HepG2 (cell line): ENCODE measurements at regions not wholly inside any gene's neighbourhood (a gene's known extent, or its start where the extent isn't known, plus 50 kb on each side); places are given as distances from the start of the nearest gene placed in this dataset.

Source experiments
- ATAC-seq: fragments of 200-7000 bp; cut with Tn5 transposase; 3 replicates; pipeline ENCODE4 v1.9.1; 2020; ENCODE audit warnings: mild to moderate bottlenecking, moderate library complexity
- BruUV-seq: library from RNA; stranded (reverse); fragments of 400-500 nt; replicated peaks from 2 replicates; lab custom pipeline; 2021; lab: Mats Ljungman, UMichigan
- CTCF ChIA-PET: fragments of 300-600 bp; formaldehyde crosslinking; extraction: SDS; loops from one replicate; lab custom pipeline; 2021; ENCODE audit warnings: low total read pairs, inconsistent platforms, low intra/inter-chr PET ratio; lab: Yijun Ruan, JAX
- POLR2A ChIA-PET: fragments of 350-600 bp; sonication (Branson Sonifier 250); formaldehyde crosslinking; loops from one replicate; lab custom pipeline; 2020; ENCODE audit warnings: antibody characterized with exemption, inconsistent platforms; lab: Yijun Ruan, JAX
- DNase-seq: peaks from one replicate; pipeline ENCODE4 v3.0.0-alpha.2; 2015; ENCODE audit warnings: low spot score
- FAIRE-seq: peaks from 3 replicates; lab custom pipeline; 2011; peaks lifted over from hg19 to GRCh38; lab: Jason Lieb, UNC
- H2AFZ ChIP-seq: one replicate; pipeline ENCODE4 v1.6.1; 2011; ENCODE audit warnings: low read length, inconsistent platforms
- H3K27ac ChIP-seq: fragments of 300-600 bp; 3 replicates; pipeline ENCODE4 v1.8.0; 2011; ENCODE audit warnings: mixed run types, mild to moderate bottlenecking, mixed read lengths, low read length, inconsistent platforms; ENCODE audit not compliant: insufficient read depth; ENCODE audit errors: extremely low read length
- H3K27me3 ChIP-seq, 2 experiments: fragments of 200-600 bp in 1 of 2; 2 replicates in 1 of 2; 3 replicates in 1 of 2; pipeline versions ENCODE4 v1.6.0 to v1.8.0; 2011; ENCODE audit warnings: low read length in 2 of 2, mild to moderate bottlenecking in 2 of 2, moderate library complexity in 2 of 2, inconsistent platforms in 1 of 2; ENCODE audit not compliant: insufficient read depth in 2 of 2, control insufficient read depth in 1 of 2
- H3K36me3 ChIP-seq, 2 experiments: fragments of 200-600 bp in 1 of 2; replicated peaks in 1 of 2; 2 replicates in 1 of 2; 3 replicates in 1 of 2; pipeline versions ENCODE4 v1.5.1 to v1.8.0; 2011; ENCODE audit warnings: low read length in 2 of 2, inconsistent platforms in 1 of 2; ENCODE audit not compliant: insufficient read depth in 2 of 2, control insufficient read depth in 1 of 2
- H3K4me1 ChIP-seq: 2 replicates; pipeline ENCODE4 v1.5.1; 2012; ENCODE audit warnings: low read length, inconsistent platforms; ENCODE audit not compliant: insufficient read depth
- H3K4me2 ChIP-seq: 2 replicates; pipeline ENCODE4 v1.6.0; 2011; ENCODE audit warnings: low read depth, low read length, inconsistent platforms
- H3K4me3 ChIP-seq, 3 experiments: fragments of 200-600 bp in 1 of 3; sonication (generic), shearing (Covaris generic) in 1 of 3; replicated peaks in 1 of 3; 2 replicates each; pipeline ENCODE4 v1.5.1; 2011 to 2016; ENCODE audit warnings: low read length in 3 of 3, inconsistent platforms in 2 of 3, low read depth in 2 of 3, mild to moderate bottlenecking in 2 of 3, control low read depth in 1 of 3, mixed read lengths in 1 of 3; ENCODE audit not compliant: insufficient read depth in 1 of 3
- H3K79me2 ChIP-seq: one replicate; pipeline ENCODE4 v1.6.1; 2011; ENCODE audit warnings: low read length, inconsistent platforms; ENCODE audit not compliant: insufficient read depth
- H3K9ac ChIP-seq: 2 replicates; pipeline ENCODE4 v1.6.0; 2011; ENCODE audit warnings: mild to moderate bottlenecking, low read depth, low read length, inconsistent platforms; ENCODE audit not compliant: insufficient read depth
- H3K9me3 ChIP-seq: 2 replicates; pipeline ENCODE4 v1.5.1; 2012; ENCODE audit warnings: mild to moderate bottlenecking, low read length
- H4K20me1 ChIP-seq: 2 replicates; pipeline ENCODE4 v1.6.0; 2011; ENCODE audit warnings: inconsistent platforms, mild to moderate bottlenecking, low read length, moderate library complexity; ENCODE audit not compliant: insufficient read depth
- DNMT1 ChIP-seq: sonication (generic); formaldehyde crosslinking; IDR thresholded peaks from 2 replicates; pipeline ENCODE4 v1.5.1; 2020; ENCODE audit warnings: mild to moderate bottlenecking, missing genetic modification reagents
- KAT7 ChIP-seq: IDR thresholded peaks from 2 replicates; pipeline ENCODE4 v1.6.1; 2018; ENCODE audit warnings: borderline replicate concordance, missing compliant biosample characterization
- KDM5A ChIP-seq: fragments of 200-600 bp; sonication (generic); IDR thresholded peaks from 2 replicates; pipeline ENCODE4 v1.7.0; 2018; ENCODE audit warnings: antibody characterized with exemption, mild to moderate bottlenecking, low read length, borderline replicate concordance
- NR3C1 ChIP-seq: sonication (generic); formaldehyde crosslinking; IDR thresholded peaks from 2 replicates; pipeline ENCODE4 v1.4.0; 2020; ENCODE audit warnings: missing genetic modification reagents
- RORA ChIP-seq: sonication (generic); formaldehyde crosslinking; IDR thresholded peaks from 2 replicates; pipeline ENCODE4 v1.5.0; 2020; ENCODE audit warnings: mild to moderate bottlenecking, missing genetic modification reagents, moderate library complexity
- SNAPC2 ChIP-seq: sonication (generic); formaldehyde crosslinking; IDR thresholded peaks from 2 replicates; pipeline ENCODE4 v1.8.1; 2022; ENCODE audit warnings: mild to moderate bottlenecking, missing genetic modification reagents
- THAP11 ChIP-seq: IDR thresholded peaks from 2 replicates; pipeline ENCODE4 v1.6.1; 2016; ENCODE audit warnings: missing biosample characterization, missing genetic modification reagents
- YEATS2 ChIP-seq: sonication (generic); formaldehyde crosslinking; IDR thresholded peaks from 2 replicates; pipeline ENCODE4 v1.4.0; 2020; ENCODE audit warnings: missing genetic modification reagents, borderline replicate concordance
- ZFX ChIP-seq: sonication (generic); formaldehyde crosslinking; IDR thresholded peaks from 2 replicates; pipeline ENCODE4 v1.4.0; 2020; ENCODE audit warnings: mild to moderate bottlenecking, low read depth, missing genetic modification reagents, moderate library complexity
- ZMAT3 ChIP-seq: sonication (generic); formaldehyde crosslinking; conservative IDR thresholded peaks from 2 replicates; pipeline ENCODE4 v1.7.0; 2021; ENCODE audit warnings: missing genetic modification reagents
- ZNF383 ChIP-seq: sonication (generic); formaldehyde crosslinking; IDR thresholded peaks from 2 replicates; pipeline ENCODE4 v1.4.0; 2020; ENCODE audit warnings: missing genetic modification reagents, mild to moderate bottlenecking, borderline replicate concordance
- ZNF530 ChIP-seq: sonication (generic); formaldehyde crosslinking; IDR thresholded peaks from 2 replicates; pipeline ENCODE4 v1.5.0; 2020; ENCODE audit warnings: low read depth, mild to moderate bottlenecking, missing genetic modification reagents
- ZNF780A ChIP-seq: sonication (generic); formaldehyde crosslinking; IDR thresholded peaks from 2 replicates; pipeline ENCODE4 v1.8.0; 2022; ENCODE audit warnings: mild to moderate bottlenecking, missing genetic modification reagents, moderate library complexity
- ZNF781 ChIP-seq: sonication (generic); formaldehyde crosslinking; IDR thresholded peaks from 2 replicates; pipeline ENCODE4 v1.5.1; 2020; ENCODE audit warnings: borderline replicate concordance, mild to moderate bottlenecking, missing genetic modification reagents; ENCODE audit errors: not compliant biosample characterization
- WGBS: methylation state at CpG from one replicate; pipeline ENCODE4 v1.1.6; 2017; ENCODE audit warnings: low lambda C conversion rate; 5-methylcytosine and 5-hydroxymethylcytosine counted together
- in situ Hi-C: cut with HindIII; loops from 2 replicates; pipeline ENCODE4 v1.10.0; 2017; ENCODE audit warnings: low pct_unique_long_range_greater_than_20kb; ENCODE audit not compliant: extremely low pct_ligation_motif_present
- intact Hi-C: fragments of 100-400 bp; cut with micrococcal nuclease; formaldehyde crosslinking; loops from one replicate; pipeline ENCODE4 v1.10.0; 2022; ENCODE audit not compliant: unreplicated experiment
- TF ChIP-seq, protein P1 (sequence below), 2 experiments: IDR thresholded peaks; 2 replicates each; pipeline ENCODE4 v1.6.1; 2011 to 2012; ENCODE audit warnings: low read length in 2 of 2, borderline replicate concordance in 1 of 2, low read depth in 1 of 2, mild to moderate bottlenecking in 1 of 2, moderate library complexity in 1 of 2

DNA sequence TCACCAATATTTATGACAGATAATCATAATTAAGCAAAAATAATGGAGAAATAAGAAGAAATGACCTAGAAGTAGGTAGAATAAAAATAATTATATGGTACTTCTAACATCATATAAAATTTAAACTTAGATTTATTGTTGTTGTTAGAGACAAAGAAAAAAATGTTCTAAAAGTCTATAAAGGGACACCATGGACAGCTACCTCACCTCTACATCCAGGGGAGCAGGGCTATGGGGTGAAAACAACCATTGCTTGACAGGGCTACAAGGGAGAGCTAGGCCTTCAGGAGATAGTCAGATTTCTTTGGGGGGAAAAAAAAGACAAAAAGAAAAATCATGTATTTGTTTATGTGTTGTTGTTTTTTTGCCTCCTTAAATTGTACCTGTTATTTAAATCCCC is 841.9 kb downstream of the VGLL3 start:
- Histone ChIP-seq H3K27ac (no peak overlapping the region), H4K20me1 (no peaks in the 10 kb centered on the region), H3K27me3 (no peaks in the 10 kb centered on the region), H3K4me3 (no peak overlapping the region), H2AFZ (no peak overlapping the region), H3K9ac (no peak overlapping the region), H3K4me2 (no peak overlapping the region), H3K4me1 (no peaks in the 10 kb centered on the region), H3K9me3 (no peaks in the 10 kb centered on the region), H3K79me2 (no peaks in the 10 kb centered on the region), H3K36me3 (no peaks in the 10 kb centered on the region)
- POLR2A ChIA-PET: no interaction called here
- ATAC-seq (no peak), DNase-seq (no peak), FAIRE-seq (no peak)
- in situ Hi-C loops: no loop called here
- BruUV-seq: no TSS peak
- intact Hi-C loops: no loop called here
- no peak for TF ChIP-seq KDM5A
- TF ChIP-seq, protein P1, sequence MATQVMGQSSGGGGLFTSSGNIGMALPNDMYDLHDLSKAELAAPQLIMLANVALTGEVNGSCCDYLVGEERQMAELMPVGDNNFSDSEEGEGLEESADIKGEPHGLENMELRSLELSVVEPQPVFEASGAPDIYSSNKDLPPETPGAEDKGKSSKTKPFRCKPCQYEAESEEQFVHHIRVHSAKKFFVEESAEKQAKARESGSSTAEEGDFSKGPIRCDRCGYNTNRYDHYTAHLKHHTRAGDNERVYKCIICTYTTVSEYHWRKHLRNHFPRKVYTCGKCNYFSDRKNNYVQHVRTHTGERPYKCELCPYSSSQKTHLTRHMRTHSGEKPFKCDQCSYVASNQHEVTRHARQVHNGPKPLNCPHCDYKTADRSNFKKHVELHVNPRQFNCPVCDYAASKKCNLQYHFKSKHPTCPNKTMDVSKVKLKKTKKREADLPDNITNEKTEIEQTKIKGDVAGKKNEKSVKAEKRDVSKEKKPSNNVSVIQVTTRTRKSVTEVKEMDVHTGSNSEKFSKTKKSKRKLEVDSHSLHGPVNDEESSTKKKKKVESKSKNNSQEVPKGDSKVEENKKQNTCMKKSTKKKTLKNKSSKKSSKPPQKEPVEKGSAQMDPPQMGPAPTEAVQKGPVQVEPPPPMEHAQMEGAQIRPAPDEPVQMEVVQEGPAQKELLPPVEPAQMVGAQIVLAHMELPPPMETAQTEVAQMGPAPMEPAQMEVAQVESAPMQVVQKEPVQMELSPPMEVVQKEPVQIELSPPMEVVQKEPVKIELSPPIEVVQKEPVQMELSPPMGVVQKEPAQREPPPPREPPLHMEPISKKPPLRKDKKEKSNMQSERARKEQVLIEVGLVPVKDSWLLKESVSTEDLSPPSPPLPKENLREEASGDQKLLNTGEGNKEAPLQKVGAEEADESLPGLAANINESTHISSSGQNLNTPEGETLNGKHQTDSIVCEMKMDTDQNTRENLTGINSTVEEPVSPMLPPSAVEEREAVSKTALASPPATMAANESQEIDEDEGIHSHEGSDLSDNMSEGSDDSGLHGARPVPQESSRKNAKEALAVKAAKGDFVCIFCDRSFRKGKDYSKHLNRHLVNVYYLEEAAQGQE (IDR thresholded peaks at IDR 0.05; ENCODE audit: borderline replicate concordance in 1 of 2, low read depth in 1 of 2, low read length in 2 of 2): peak in 1 of 2 experiments; percentile 42; a peak in 1 of 4 replicates
- CTCF ChIA-PET: no interaction called here

DNA sequence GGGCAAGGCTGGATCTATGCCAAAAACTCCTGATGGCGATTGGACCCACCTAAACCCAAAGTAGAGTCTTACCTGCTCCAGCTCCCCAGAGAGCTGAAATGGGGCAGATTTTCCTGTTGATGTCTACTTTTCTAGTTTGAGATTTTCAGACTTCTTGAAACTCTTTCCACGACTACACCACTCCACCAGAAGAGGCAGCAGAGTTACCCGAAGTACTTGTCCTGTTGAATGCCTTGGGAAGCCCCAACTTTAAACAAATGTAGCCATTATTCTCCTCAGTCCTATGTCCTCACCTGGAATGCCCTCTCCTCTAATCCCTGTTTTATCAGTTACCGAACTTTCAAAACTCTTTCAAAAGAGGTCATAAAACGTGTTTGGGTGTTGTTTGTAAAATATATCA is 843.8 kb downstream of the VGLL3 start:
- Histone ChIP-seq H3K4me3 (no peak overlapping the region), H3K9me3 (no peaks in the 10 kb centered on the region), H3K9ac (no peak overlapping the region), H3K27me3 (no peaks in the 10 kb centered on the region), H4K20me1 (no peaks in the 10 kb centered on the region), H3K4me2 (no peak overlapping the region), H3K4me1 (no peaks in the 10 kb centered on the region), H3K27ac (no peak overlapping the region), H3K79me2 (no peaks in the 10 kb centered on the region), H2AFZ (no peak overlapping the region), H3K36me3 (no peaks in the 10 kb centered on the region)
- DNase-seq (peak; percentile 0), ATAC-seq (peak; percentile 85), FAIRE-seq (no peak)
- WGBS: 0% methylated on average over 5 of the region's 5 CpGs
- BruUV-seq: no TSS peak
- TF ChIP-seq ZMAT3 (CRISPR knock-in tag): no peak
- TF ChIP-seq NR3C1 (CRISPR knock-in tag): no peak
- no peak for TF ChIP-seq RORA (CRISPR knock-in tag)
- TF ChIP-seq DNMT1 (CRISPR knock-in tag): no peak
- no peak for TF ChIP-seq THAP11 (CRISPR knock-in tag)
- no peak for TF ChIP-seq YEATS2 (CRISPR knock-in tag)
- TF ChIP-seq ZNF530 (CRISPR knock-in tag): no peak
- TF ChIP-seq ZNF383: no peak
- no peak for TF ChIP-seq ZFX (CRISPR knock-in tag)
- no peak for TF ChIP-seq ZNF781 (CRISPR knock-in tag)
- no peak for TF ChIP-seq SNAPC2 (CRISPR knock-in tag)
- TF ChIP-seq KAT7 (CRISPR knock-in tag): no peak
- TF ChIP-seq ZNF780A (CRISPR knock-in tag): no peak
- intact Hi-C loops: no loop called here
- CTCF ChIA-PET: no interaction called here
- in situ Hi-C loops: no loop called here
- POLR2A ChIA-PET: no interaction called here
